Parathyroid adenoma (tissue), 2 donors: ENCODE measurements at regions not wholly inside any gene's neighbourhood (a gene's known extent, or its start where the extent isn't known, plus 50 kb on each side); places are given as distances from the start of the nearest gene placed in this dataset.

Experiments
- H2AFZ ChIP-seq: fragments of 300-600 bp; sonication (generic); one replicate; pipeline ENCODE4 v1.7.0; 2017; ENCODE audit warnings: antibody characterized with exemption, mild to moderate bottlenecking
- H3K27ac ChIP-seq: fragments of 300-600 bp; sonication (generic); one replicate; pipeline ENCODE4 v1.7.0; 2017
- H3K27me3 ChIP-seq: fragments of 300-600 bp; sonication (generic); one replicate; pipeline ENCODE4 v1.7.0; 2017; ENCODE audit warnings: low read length; ENCODE audit not compliant: control insufficient read depth, insufficient read depth
- H3K36me3 ChIP-seq: fragments of 300-600 bp; sonication (generic); one replicate; pipeline ENCODE4 v1.7.0; 2017; ENCODE audit warnings: low read length; ENCODE audit not compliant: control insufficient read depth, insufficient read depth
- H3K4me1 ChIP-seq: fragments of 300-600 bp; sonication (generic); one replicate; pipeline ENCODE4 v1.7.0; 2017; ENCODE audit warnings: control low read depth
- H3K4me2 ChIP-seq: fragments of 300-600 bp; sonication (generic); one replicate; pipeline ENCODE4 v1.7.0; 2017; ENCODE audit warnings: low read length
- H3K4me3 ChIP-seq: fragments of 300-600 bp; sonication (generic); one replicate; pipeline ENCODE4 v1.7.0; 2017; ENCODE audit warnings: low read depth, low read length
- H3K79me2 ChIP-seq: fragments of 300-600 bp; sonication (generic); one replicate; pipeline ENCODE4 v1.7.0; 2017; ENCODE audit warnings: control low read depth
- H3K9ac ChIP-seq: fragments of 300-600 bp; sonication (generic); one replicate; pipeline ENCODE4 v1.7.0; 2017; ENCODE audit warnings: mild to moderate bottlenecking
- H3K9me3 ChIP-seq: fragments of 300-600 bp; sonication (generic); one replicate; pipeline ENCODE4 v1.7.0; 2017; ENCODE audit warnings: low read length; ENCODE audit not compliant: control insufficient read depth
- CTCF ChIP-seq: fragments of 300-600 bp; sonication (generic); IDR thresholded peaks from one replicate; pipeline ENCODE4 v1.7.0; 2017; ENCODE audit warnings: antibody characterized with exemption, mild to moderate bottlenecking
- donor health status: primary hyperparathyroidism.

- no peak overlapping the region for H2AFZ ChIP-seq
- H3K9me3 ChIP-seq = no peaks in the 10 kb centered on the region
- H3K27ac ChIP-seq = no peak overlapping the region
- no peaks in the 10 kb centered on the region for H3K36me3 ChIP-seq
- H3K9ac ChIP-seq = no peak overlapping the region
- H3K4me3 ChIP-seq = no peak overlapping the region
- no peaks in the 10 kb centered on the region for H3K79me2 ChIP-seq
- TF ChIP-seq CTCF = no peak
- H3K4me2 ChIP-seq = no peak overlapping the region
- no peaks in the 10 kb centered on the region for H3K4me1 ChIP-seq
- no peaks in the 10 kb centered on the region for H3K27me3 ChIP-seq
Observed at GRCh38 chr16:63292036-63292435, 1255.8 kb upstream of the CDH8 start.

DNA sequence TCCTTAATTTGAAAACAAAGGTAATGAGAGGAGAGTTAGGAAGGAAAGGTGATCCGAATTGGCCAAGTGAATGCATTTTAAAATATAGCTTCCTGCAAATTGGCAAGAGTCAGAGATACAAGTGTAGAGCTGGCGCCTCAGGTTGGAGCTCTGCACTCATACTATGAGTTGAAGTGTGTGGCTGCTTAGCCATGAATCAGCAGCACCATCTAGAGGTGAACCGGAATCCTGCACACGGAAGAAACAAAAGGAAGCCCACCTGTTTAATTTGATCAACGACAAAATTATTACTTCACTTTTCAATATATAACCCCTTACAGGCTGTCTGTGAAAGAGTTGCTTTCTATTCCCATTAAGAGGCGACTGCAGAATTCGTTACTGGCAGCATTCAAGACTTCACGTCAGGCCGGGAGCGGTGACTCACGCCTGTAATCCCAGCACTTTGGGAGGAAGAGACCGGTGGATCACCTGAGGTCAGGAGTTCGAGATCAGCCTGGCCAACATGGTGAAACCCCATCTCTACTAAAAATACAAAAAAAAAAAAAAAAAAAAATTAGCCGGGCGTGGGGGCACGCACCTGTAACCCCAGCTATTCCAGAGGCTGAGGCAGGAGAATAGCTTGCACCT lies 1253.7 kb upstream of the CDH8 start:
- H2AFZ ChIP-seq = no peak overlapping the region
- no peak overlapping the region for H3K9ac ChIP-seq
- H3K4me1 ChIP-seq = no peaks in the 10 kb centered on the region
- H3K27me3 ChIP-seq = no peaks in the 10 kb centered on the region
- H3K4me3 ChIP-seq = no peak overlapping the region
- H3K27ac ChIP-seq = no peak overlapping the region
- no peak overlapping the region for H3K4me2 ChIP-seq
- no peak for TF ChIP-seq CTCF
- no peaks in the 10 kb centered on the region for H3K79me2 ChIP-seq
- H3K36me3 ChIP-seq = no peaks in the 10 kb centered on the region
- no peaks in the 10 kb centered on the region for H3K9me3 ChIP-seq

GRCh38 chr16:63287401-63287800 lies 1251.2 kb upstream of the CDH8 start:
- Histone ChIP-seq H3K27me3 (no peaks in the 10 kb centered on the region), H3K9me3 (no peaks in the 10 kb centered on the region)

GRCh38 chr16:63283721-63284120 lies 1247.5 kb upstream of the CDH8 start:
- Histone ChIP-seq H3K27me3 (no peaks in the 10 kb centered on the region), H3K27ac (no peak overlapping the region), H3K79me2 (no peaks in the 10 kb centered on the region), H3K9me3 (no peaks in the 10 kb centered on the region), H3K9ac (no peak overlapping the region), H3K4me3 (no peak overlapping the region), H3K4me1 (no peaks in the 10 kb centered on the region), H2AFZ (no peak overlapping the region), H3K4me2 (no peak overlapping the region), H3K36me3 (no peaks in the 10 kb centered on the region)
- TF ChIP-seq CTCF = no peak

More at GRCh38 chr16:63287401-63287800, 1251.2 kb upstream of the CDH8 start:
- Histone ChIP-seq H3K4me2 (no peak overlapping the region), H3K4me3 (no peak overlapping the region), H3K27ac (no peak overlapping the region), H3K36me3 (no peaks in the 10 kb centered on the region), H2AFZ (no peak overlapping the region), H3K4me1 (no peaks in the 10 kb centered on the region), H3K79me2 (no peaks in the 10 kb centered on the region), H3K9ac (no peak overlapping the region)
- no peak for TF ChIP-seq CTCF

DNA sequence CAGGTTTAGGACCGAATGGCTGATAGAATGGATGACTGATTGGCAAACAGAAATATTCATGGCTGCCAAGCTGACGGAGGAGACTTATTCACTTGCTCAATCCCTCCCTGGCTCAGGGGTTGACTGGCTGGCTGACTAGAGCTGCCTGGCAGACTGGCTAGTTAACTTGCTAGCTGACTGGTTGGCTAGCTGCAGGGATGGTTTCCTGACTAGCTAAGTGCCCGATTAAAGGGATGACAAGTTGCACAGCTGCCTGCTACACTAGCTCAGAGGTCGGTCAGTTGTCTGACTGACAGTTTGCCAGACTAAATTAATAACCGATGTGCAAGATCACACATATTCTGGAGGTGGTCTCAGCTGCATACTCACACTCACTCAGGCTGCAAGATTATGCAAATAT lies 1208.4 kb upstream of the CDH8 start:
- H3K4me3 ChIP-seq = no peak overlapping the region
- TF ChIP-seq CTCF = no peak

More for the DNA sequence above, 1208.4 kb upstream of the CDH8 start:
- H2AFZ ChIP-seq = no peak overlapping the region
- no peaks in the 10 kb centered on the region for H3K36me3 ChIP-seq
- no peaks in the 10 kb centered on the region for H3K4me1 ChIP-seq
- H3K9ac ChIP-seq = no peak overlapping the region
- H3K27ac ChIP-seq = no peak overlapping the region
- H3K9me3 ChIP-seq = no peaks in the 10 kb centered on the region
- H3K27me3 ChIP-seq = no peaks in the 10 kb centered on the region
- no peaks in the 10 kb centered on the region for H3K79me2 ChIP-seq
- no peak overlapping the region for H3K4me2 ChIP-seq
